Activated CD4-positive, alpha-beta memory T cell treated with anti-CD3 and anti-CD28 coated beads, Interleukin-2, amount 10 ng/mL, durations not matched to agents 7 days and 5 days (primary cell): ENCODE measurements at regions not wholly inside any gene's neighbourhood (a gene's known extent, or its start where the extent isn't known, plus 50 kb on each side); places are given as distances from the start of the nearest gene placed in this dataset.
"Not testable (repeated sequence)": the region's sequence is repeated elsewhere in the genome, so short reads cannot be mapped to it uniquely, and the experiment has no call there.

ENCODE experiments used
- CTCF ChIA-PET: fragments of 350-600 bp; sonication (Branson Sonifier 250); formaldehyde crosslinking; loops from one replicate; lab custom pipeline; 2021; ENCODE audit warnings: antibody characterized with exemption, inconsistent platforms; lab: Charles Lee
- POLR2A ChIA-PET: fragments of 350-600 bp; sonication (Branson Sonifier 250); formaldehyde crosslinking; loops from one replicate; lab custom pipeline; 2021; ENCODE audit warnings: antibody characterized with exemption; lab: Charles Lee
- DNase-seq: peaks from one replicate; pipeline ENCODE4 v3.0.0-alpha.2; 2020
- H3K27ac Mint-ChIP-seq: one replicate; pipeline ENCODE4 v1.8.0; 2021; ENCODE audit warnings: mild to moderate bottlenecking, mixed read lengths
- H3K27me3 Mint-ChIP-seq: one replicate; pipeline ENCODE4 v1.8.0; 2021; ENCODE audit warnings: mixed read lengths
- H3K36me3 Mint-ChIP-seq: one replicate; pipeline ENCODE4 v1.8.0; 2021; ENCODE audit warnings: low read depth, mixed read lengths
- H3K4me1 Mint-ChIP-seq: one replicate; pipeline ENCODE4 v1.8.0; 2021; ENCODE audit warnings: mixed read lengths
- H3K4me3 Mint-ChIP-seq: one replicate; pipeline ENCODE4 v1.8.0; 2021; ENCODE audit warnings: mild to moderate bottlenecking, mixed read lengths
- H3K9me3 Mint-ChIP-seq: one replicate; pipeline ENCODE4 v1.8.0; 2021; ENCODE audit warnings: mixed read lengths

DNA sequence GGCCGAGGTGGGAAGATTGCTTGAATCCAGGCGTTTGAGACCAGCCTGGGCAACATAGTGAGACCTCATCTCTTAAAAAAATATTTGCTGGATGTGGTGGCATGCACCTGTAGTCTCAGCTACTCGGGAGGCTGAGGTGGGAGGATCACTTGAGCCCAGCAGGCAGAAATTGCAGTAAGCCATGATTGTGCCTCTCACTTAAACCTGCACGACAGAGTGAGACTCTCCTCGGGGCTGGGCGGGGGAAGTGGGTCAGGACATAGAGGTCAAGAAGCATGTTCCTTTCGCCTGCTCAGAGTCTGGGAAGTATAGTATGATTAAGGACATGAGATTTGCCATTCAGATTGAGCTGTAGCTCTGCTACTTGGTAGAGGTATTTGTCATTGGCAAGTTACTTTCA is 52.3 kb downstream of the SEPTIN7 start:
- peaks cover 12% of the 10 kb centered on the region for H3K4me1 Mint-ChIP-seq

DNA sequence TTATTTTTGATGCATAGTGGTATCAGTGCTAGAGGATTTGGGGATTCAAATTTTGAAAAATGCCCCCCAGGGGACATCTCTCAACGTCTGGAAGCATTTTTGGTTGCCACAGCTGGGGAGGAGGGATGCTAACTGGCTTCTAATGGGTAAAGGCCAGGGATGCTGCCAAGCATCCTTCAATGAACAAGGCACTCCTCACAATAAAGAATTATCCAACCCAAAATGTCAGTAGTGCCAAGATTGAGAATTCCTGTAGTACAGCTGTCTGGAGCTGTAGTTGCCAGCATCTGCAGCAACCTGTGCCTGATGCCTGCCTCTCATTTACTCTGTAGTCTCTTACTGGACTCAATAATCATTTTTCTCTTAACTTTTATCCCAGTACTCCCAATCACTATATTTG is 53.5 kb downstream of the SEPTIN7 start:
- H3K9me3 Mint-ChIP-seq, result no peaks in the 10 kb centered on the region
- POLR2A ChIA-PET, result interaction anchor here (1.8 kb wide), 1 partner anchor 52 kb away, joined by 6 read pairs; no protein-coding TSS in a partner anchor

More for the DNA sequence above, 52.3 kb downstream of the SEPTIN7 start:
- H3K36me3 Mint-ChIP-seq, result peaks cover 51% of the 10 kb centered on the region
- H3K9me3 Mint-ChIP-seq, H3K27ac Mint-ChIP-seq, H3K4me3 Mint-ChIP-seq, H3K27me3 Mint-ChIP-seq, DNase-seq, CTCF ChIA-PET: not testable (repeated sequence)
- POLR2A ChIA-PET, result interaction anchor here (1.8 kb wide), 1 partner anchor 51 kb away, joined by 6 read pairs; no protein-coding TSS in a partner anchor

DNA sequence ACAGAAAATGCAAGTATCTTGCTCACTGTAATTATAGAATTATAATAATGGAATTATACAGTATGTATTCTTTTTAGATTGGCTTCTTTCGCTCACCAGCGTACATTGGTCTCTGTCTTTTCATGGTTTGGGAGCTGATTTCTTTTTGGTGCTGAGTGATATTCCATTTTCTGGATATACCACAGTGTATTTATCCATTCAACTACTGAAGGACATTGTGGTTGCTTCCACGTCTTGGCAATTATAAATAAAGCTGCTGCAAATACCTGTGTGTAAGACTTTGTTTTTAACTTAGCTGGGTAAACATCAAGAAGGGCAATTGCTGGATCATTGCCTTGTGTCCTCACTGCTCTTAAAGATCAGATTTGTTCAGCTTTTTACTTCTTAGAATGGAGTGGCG is 55.3 kb downstream of the SEPTIN7 start:
- ChIA-PET POLR2A (no interaction called here), CTCF (no interaction called here)
- H3K27ac Mint-ChIP-seq, result no peak overlapping the region
- H3K9me3 Mint-ChIP-seq, result no peaks in the 10 kb centered on the region
- peaks cover 40% of the 10 kb centered on the region for H3K36me3 Mint-ChIP-seq
- no peak for DNase-seq
- peaks cover 18% of the 10 kb centered on the region for H3K4me1 Mint-ChIP-seq
- H3K27me3 Mint-ChIP-seq, result no peaks in the 10 kb centered on the region
- H3K4me3 Mint-ChIP-seq, result no peak overlapping the region

More for the DNA sequence above, 53.5 kb downstream of the SEPTIN7 start:
- CTCF ChIA-PET, result no interaction called here
- Mint-ChIP-seq H3K36me3 (peaks cover 45% of the 10 kb centered on the region), H3K27me3 (no peaks in the 10 kb centered on the region), H3K27ac (no peak overlapping the region), H3K4me1 (peaks cover 14% of the 10 kb centered on the region), H3K4me3 (no peak overlapping the region)
- DNase-seq, result no peak

DNA sequence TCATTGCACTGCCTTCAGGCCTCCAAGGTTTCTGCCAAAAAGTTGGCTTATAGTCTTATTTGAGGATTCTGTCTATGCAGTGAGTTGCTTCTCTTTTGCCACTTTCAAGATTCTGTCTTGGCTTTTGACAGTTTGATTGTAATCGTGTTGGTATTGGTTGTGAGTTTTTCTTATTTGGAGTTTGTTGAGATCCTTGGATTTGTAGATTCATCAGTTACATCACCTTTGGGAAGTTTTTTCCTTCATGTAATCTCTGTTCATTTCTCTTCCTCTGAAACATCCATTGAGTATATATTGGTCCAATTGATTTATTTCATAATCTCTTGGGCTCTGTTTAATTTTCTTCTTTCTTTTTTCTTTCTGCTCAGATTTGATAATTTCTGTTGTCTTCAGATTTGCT is 59.8 kb downstream of the SEPTIN7 start:
- Mint-ChIP-seq H3K9me3 (no peaks in the 10 kb centered on the region), H3K4me1 (peaks cover 12% of the 10 kb centered on the region), H3K4me3 (no peak overlapping the region), H3K27ac (no peak overlapping the region), H3K27me3 (no peaks in the 10 kb centered on the region), H3K36me3 (peaks cover 34% of the 10 kb centered on the region)
- CTCF ChIA-PET, result no interaction called here
- DNase-seq, result no peak
- POLR2A ChIA-PET, result no interaction called here

DNA sequence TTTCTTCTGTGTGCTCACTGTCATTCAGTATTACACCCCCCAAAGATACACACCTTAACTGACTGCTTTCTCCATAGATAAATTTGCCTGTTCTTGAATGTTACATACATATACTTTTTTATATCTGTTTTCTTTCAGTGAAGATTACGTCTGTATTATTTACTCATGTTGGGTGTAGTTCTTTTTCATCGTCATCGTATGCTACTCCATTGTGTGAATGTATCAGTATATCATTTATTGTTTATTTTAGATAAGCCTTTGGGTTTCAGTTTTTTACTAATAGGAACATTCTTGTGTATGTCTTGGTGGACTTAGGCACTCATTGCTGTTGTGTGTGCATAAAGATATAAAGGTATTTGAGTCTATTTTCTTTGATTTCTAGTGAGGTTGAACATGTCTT is 64.4 kb downstream of the SEPTIN7 start:
- H3K27ac Mint-ChIP-seq, result no peak overlapping the region
- POLR2A ChIA-PET, result no interaction called here
- no peak for DNase-seq
- peaks cover 14% of the 10 kb centered on the region for H3K4me1 Mint-ChIP-seq
- CTCF ChIA-PET, result no interaction called here
- no peak overlapping the region for H3K4me3 Mint-ChIP-seq
- H3K9me3 Mint-ChIP-seq, result no peaks in the 10 kb centered on the region
- peaks cover 48% of the 10 kb centered on the region for H3K36me3 Mint-ChIP-seq
- no peaks in the 10 kb centered on the region for H3K27me3 Mint-ChIP-seq

DNA sequence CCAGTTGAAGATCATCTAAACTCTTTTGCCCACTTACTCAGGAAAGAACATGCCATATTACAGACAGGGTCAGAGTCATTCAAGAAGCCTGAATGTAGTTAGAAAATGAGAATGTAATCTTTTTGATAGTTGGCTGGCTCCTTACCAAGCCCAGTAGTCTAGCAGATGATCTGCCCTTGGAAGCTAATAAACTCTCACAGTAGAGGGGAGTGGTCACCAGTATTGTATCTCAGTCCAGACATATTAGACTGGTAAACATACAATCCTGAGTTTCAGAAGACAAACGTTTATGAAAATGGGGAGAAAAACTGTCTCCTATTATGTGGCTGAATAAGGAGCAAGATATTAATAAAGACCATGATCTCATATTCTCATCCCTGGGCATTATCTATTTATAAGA is 65.3 kb downstream of the SEPTIN7 start:
- H3K4me1 Mint-ChIP-seq, result peaks cover 14% of the 10 kb centered on the region
- H3K4me3 Mint-ChIP-seq, result no peak overlapping the region
- no peak overlapping the region for H3K27ac Mint-ChIP-seq
- no peak for DNase-seq
- H3K36me3 Mint-ChIP-seq, result peaks cover 51% of the 10 kb centered on the region
- POLR2A ChIA-PET, result interaction anchor here (0.7 kb wide), 1 partner anchor 9 kb away, joined by 3 read pairs; no protein-coding TSS in a partner anchor
- H3K27me3 Mint-ChIP-seq, result no peaks in the 10 kb centered on the region
- no peaks in the 10 kb centered on the region for H3K9me3 Mint-ChIP-seq
- CTCF ChIA-PET, result no interaction called here

DNA sequence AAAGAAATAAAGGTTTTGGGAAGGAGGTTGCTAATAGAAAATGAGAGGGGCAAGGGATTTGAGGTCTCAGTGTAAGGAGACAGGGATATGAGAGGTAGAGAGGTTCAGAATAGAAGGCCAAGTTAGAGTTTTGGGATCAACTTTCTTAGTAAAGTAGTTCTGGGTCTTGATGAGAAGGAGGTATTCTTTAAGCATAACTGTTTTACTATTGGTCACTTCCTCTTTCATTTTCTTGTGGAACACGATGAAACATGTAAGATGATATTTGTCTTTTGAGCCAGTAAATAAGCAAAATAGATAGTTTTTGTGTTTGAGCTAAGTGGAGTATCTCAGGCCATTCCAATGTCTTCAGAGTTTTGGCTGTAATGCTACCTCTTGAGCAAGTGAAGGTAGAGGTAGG is 68.3 kb downstream of the SEPTIN7 start:
- H3K27me3 Mint-ChIP-seq, H3K9me3 Mint-ChIP-seq, H3K4me3 Mint-ChIP-seq, POLR2A ChIA-PET, H3K27ac Mint-ChIP-seq, CTCF ChIA-PET, DNase-seq: not testable (repeated sequence)
- Mint-ChIP-seq H3K4me1 (peaks cover 14% of the 10 kb centered on the region), H3K36me3 (peaks cover 53% of the 10 kb centered on the region)

DNA sequence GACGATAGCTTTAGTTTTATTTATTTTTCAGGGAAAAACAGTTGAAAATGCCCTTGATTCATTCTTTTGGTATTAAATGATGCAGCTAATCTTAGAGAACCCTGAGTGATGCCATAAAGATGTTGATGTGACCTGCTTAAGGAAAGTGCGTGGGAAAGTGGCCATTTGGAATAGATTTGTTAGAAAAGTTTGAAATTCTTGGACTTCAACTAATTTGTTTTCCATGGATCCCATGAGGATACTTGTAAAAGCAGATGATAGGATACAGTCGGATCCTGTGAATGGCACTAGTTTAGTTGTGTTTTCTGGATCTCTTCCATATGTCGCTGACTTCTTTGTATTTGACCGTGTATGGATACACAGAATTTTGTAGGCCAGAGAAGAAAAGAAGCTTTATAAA is 69.0 kb downstream of the SEPTIN7 start:
- POLR2A ChIA-PET, result no interaction called here
- no peaks in the 10 kb centered on the region for H3K9me3 Mint-ChIP-seq
- peaks cover 14% of the 10 kb centered on the region for H3K4me1 Mint-ChIP-seq
- H3K4me3 Mint-ChIP-seq, result no peak overlapping the region
- CTCF ChIA-PET, result no interaction called here
- peaks cover 54% of the 10 kb centered on the region for H3K36me3 Mint-ChIP-seq
- no peak overlapping the region for H3K27ac Mint-ChIP-seq
- H3K27me3 Mint-ChIP-seq, result no peaks in the 10 kb centered on the region
- no peak for DNase-seq

DNA sequence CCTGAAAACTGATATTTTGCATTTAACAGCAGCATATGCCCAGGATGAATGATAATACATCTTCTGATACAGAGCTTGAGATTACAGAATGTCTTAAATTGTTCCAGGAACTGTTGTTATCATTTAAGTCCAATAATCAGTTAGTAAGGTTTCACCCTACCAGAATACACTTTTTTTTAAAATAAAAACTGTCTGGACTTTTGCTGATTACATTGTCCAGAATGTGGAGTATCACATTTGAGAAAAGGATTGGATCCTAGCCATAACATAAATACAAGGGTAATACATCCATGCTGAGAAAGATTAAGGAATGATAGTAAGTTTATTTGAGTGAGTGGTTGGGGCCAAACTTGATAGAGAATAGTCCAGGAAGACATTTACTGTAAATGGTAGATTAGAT is 71.0 kb downstream of the SEPTIN7 start:
- ChIA-PET POLR2A (no interaction called here), CTCF (no interaction called here)
- Mint-ChIP-seq H3K36me3 (peaks cover 35% of the 10 kb centered on the region), H3K4me1 (peaks cover 14% of the 10 kb centered on the region), H3K4me3 (no peak overlapping the region), H3K27ac (no peak overlapping the region), H3K27me3 (no peaks in the 10 kb centered on the region), H3K9me3 (no peaks in the 10 kb centered on the region)
- DNase-seq, result no peak

DNA sequence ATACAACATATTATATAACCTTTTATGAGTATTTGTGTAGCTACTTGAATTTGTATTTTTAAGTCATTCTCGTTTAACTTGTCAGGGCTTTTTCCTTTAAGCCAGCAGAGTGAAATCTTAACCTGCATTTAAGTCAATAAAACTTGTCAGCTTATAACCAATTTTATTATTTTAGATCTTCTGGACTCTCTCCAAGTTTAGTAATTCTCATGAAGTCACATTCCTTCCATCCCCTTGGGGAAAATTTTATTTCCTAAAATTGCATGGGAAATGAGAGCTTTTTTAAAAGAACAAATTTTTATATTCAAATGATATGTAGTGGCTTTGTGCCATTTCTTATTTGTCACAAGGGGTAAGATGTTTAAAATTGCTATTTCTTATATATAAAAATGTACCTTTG is 74.0 kb downstream of the SEPTIN7 start:
- CTCF ChIA-PET, result no interaction called here

DNA sequence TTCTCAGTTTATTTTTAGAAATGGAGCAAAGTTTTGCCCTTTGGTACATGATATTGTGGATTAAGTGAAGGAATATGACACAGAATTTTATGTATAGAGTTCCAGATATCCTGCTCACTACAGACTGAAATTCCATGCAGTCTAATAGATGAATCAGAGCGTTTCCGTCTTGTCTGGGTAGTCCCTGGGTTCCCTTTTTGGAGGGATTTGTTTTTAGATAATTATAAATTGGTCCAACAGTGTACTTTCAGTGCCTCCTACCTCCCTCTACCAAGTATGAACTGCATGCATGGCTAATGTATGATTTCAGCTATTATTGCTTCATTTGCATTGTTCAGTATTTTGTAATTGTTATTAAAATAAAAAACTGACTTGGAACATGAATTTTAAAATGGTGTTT is 74.4 kb downstream of the SEPTIN7 start:
- CTCF ChIA-PET, result no interaction called here
- peaks cover 31% of the 10 kb centered on the region for H3K36me3 Mint-ChIP-seq
- no peaks in the 10 kb centered on the region for H3K4me1 Mint-ChIP-seq
- no peaks in the 10 kb centered on the region for H3K27me3 Mint-ChIP-seq
- H3K4me3 Mint-ChIP-seq, result no peak overlapping the region
- H3K9me3 Mint-ChIP-seq, result no peaks in the 10 kb centered on the region
- POLR2A ChIA-PET, result no interaction called here
- DNase-seq, result no peak
- H3K27ac Mint-ChIP-seq, result no peak overlapping the region

More for the DNA sequence above, 74.0 kb downstream of the SEPTIN7 start:
- H3K4me3 Mint-ChIP-seq, result no peak overlapping the region
- no peak overlapping the region for H3K27ac Mint-ChIP-seq
- H3K9me3 Mint-ChIP-seq, result no peaks in the 10 kb centered on the region
- H3K4me1 Mint-ChIP-seq, result peaks cover 1% of the 10 kb centered on the region
- H3K27me3 Mint-ChIP-seq, result no peaks in the 10 kb centered on the region
- DNase-seq, result no peak
- peaks cover 34% of the 10 kb centered on the region for H3K36me3 Mint-ChIP-seq
- POLR2A ChIA-PET, result no interaction called here

DNA sequence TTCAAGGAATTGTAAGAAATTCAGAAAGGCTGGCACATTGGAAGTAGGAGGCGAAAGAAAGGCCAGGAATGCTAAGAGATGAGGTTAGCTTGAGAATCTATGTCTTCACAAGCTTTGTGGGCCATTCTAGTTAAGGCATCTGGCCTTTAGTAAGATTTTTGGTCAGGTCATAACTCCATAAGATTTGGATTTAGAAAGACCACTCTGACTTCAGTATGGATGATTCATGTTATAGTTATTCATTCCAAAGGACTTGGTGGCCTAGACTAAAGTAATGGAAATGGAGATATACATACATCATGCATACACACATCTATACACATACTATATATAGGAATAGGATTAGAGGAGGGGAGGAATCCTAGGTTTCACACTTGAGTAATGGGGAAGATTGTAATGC is 77.5 kb downstream of the SEPTIN7 start:
- Mint-ChIP-seq H3K9me3 (no peaks in the 10 kb centered on the region), H3K4me3 (no peak overlapping the region), H3K27me3 (no peaks in the 10 kb centered on the region), H3K4me1 (no peaks in the 10 kb centered on the region), H3K36me3 (peaks cover 37% of the 10 kb centered on the region), H3K27ac (no peak overlapping the region)
- POLR2A ChIA-PET, result interaction anchor here (1.3 kb wide), 1 partner anchor 77 kb away, joined by 4 read pairs; the partner anchor contains the start of gene SEPTIN7
- CTCF ChIA-PET, result interaction anchor here (1.4 kb wide), 1 partner anchor 28 kb away, joined by 3 read pairs; no protein-coding TSS in a partner anchor
- no peak for DNase-seq

DNA sequence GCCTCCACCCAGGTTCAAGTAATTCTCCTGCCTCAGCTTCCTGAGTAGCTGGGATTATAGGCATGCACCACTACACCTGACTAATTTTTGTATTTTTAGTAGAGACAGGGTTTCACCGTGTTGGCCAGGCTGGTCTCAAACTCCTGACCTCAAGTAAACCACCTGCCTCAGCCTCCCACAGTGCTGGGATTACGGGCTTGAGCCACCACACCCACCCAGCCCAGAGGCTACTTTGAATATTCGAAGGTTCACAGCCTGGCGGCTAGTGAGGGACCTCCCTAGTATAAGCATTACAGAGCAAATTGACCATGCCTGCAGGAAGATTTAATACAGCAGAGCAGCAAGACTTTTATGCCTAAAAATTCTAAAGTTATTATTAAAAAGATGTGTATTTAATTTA is 86.6 kb downstream of the SEPTIN7 start:
- H3K4me3 Mint-ChIP-seq, H3K27ac Mint-ChIP-seq, CTCF ChIA-PET, DNase-seq, H3K4me1 Mint-ChIP-seq, H3K9me3 Mint-ChIP-seq, H3K27me3 Mint-ChIP-seq: not testable (repeated sequence)
- peaks cover 54% of the 10 kb centered on the region for H3K36me3 Mint-ChIP-seq
- POLR2A ChIA-PET, result interaction anchor here (1.4 kb wide), 1 partner anchor 10 kb away, joined by 3 read pairs; no protein-coding TSS in a partner anchor

DNA sequence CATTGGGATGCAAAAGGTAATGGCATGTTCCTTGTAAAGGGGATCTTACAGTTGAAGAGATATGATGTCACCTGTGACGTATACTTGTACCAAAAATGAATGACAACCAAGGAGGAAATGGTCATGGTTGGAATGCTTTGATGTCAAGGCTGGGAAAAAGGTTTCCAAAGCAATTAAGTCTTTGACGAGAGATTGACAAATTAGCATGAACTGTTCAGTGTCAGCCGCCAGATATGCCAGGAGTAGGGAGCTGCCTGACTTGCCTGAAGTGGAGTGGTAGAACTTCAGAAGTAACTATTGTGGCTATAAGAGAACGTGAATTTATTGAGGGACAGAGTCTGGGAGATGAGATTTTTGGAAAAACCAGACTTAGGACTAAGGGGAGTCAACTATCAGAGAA is 88.1 kb downstream of the SEPTIN7 start:
- DNase-seq, result no peak
- H3K36me3 Mint-ChIP-seq, result peaks cover 59% of the 10 kb centered on the region
- no peaks in the 10 kb centered on the region for H3K27me3 Mint-ChIP-seq
- H3K4me1 Mint-ChIP-seq, result peaks cover 10% of the 10 kb centered on the region
- no peak overlapping the region for H3K4me3 Mint-ChIP-seq
- H3K9me3 Mint-ChIP-seq, result peaks cover 2% of the 10 kb centered on the region
- ChIA-PET POLR2A (interaction anchor here (0.9 to 1.4 kb wide), 2 partner anchors 12 to 76 kb away, joined by 3 to 4 read pairs; no protein-coding TSS in a partner anchor), CTCF (interaction anchor here (0.8 kb wide), 1 partner anchor 48 kb away, joined by 6 read pairs; no protein-coding TSS in a partner anchor)
- H3K27ac Mint-ChIP-seq, result no peak overlapping the region
